ENCODE measurements at regions not wholly inside any gene's neighbourhood (a gene's known extent, or its start where the extent isn't known, plus 50 kb on each side); places are given as distances from the start of the nearest gene placed in this dataset.

DNA sequence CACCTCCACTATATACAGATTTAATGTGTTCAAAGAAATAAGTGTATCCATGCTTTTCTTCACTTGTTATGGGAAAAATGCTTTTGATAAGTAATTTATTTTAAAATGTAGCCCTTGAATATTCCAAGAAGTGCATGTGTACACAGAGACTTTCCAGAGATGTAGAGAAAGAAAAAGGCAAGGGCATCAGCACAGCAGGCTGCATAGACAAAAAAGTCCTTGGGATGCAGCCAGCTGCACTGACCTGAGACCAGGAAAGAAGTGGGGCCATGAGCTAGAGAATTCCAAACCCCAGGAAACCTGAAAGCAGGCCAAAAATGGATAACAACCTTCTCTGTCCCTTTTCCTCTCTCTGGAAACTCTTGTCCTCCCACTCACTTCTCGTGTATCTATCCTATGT, 51.6 kb upstream of the PRDM8 start:
- TF ChIP-seq, protein P1, sequence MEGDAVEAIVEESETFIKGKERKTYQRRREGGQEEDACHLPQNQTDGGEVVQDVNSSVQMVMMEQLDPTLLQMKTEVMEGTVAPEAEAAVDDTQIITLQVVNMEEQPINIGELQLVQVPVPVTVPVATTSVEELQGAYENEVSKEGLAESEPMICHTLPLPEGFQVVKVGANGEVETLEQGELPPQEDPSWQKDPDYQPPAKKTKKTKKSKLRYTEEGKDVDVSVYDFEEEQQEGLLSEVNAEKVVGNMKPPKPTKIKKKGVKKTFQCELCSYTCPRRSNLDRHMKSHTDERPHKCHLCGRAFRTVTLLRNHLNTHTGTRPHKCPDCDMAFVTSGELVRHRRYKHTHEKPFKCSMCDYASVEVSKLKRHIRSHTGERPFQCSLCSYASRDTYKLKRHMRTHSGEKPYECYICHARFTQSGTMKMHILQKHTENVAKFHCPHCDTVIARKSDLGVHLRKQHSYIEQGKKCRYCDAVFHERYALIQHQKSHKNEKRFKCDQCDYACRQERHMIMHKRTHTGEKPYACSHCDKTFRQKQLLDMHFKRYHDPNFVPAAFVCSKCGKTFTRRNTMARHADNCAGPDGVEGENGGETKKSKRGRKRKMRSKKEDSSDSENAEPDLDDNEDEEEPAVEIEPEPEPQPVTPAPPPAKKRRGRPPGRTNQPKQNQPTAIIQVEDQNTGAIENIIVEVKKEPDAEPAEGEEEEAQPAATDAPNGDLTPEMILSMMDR (conservative IDR thresholded peaks at IDR 0.05): no peak
- no peak overlapping the region for H3K27ac ChIP-seq

DNA sequence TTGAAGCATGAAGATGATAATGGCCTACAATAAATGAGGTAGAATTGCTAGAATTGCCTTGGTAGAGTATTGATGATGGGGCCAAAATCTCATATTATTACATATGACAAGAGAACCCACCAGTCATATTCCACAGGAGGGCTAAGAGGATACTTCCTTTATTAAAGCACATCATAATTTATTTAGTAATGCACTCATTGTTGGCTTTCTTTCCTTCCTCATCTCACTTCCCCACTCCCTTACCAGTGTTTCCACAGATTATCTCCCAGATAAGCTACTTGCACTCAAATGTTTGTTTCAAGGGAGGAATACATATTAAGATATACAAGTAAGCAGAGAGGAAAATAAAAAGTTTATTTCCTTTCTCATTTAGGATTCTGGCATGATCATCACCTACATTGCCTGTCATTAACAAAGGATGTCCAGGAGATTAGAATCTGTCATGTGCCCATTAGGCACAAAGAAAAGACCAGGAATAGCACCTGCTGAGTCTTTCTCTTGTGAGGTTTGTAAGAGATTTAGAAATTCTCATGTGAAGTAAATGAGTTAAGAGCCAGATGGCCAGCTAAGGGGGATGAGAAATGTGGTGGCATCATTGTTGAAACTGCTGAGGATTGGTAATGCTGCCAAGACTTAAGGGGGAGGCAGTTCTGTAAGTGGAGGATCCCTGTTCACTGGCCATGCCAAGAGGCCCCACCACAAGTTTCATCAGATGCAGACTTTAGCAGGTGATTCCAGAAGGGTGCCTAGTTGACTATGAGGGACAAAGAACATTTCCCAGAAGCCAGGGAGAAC, 52.4 kb upstream of the PRDM8 start:
- TF ChIP-seq, protein P1 (conservative IDR thresholded peaks at IDR 0.05): no peak
- H3K27ac ChIP-seq: no peak overlapping the region

DNA sequence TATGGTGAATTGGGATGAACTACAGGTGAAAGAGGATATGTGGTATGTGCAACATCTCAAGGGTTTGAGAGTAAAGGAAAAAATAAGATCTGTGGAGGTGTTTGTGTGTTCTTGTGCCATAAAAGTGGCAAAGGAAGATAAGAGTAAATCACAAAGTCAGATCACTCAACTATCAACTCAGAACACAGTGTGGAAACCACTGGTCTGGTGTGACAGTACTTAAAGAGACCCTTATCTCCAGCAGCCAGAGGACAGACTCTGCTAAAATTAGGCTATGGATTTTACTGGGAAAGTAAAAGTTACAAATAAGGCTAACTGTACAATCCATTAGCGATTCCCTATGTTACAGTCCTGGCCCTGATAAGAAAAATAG, 54.0 kb upstream of the PRDM8 start:
- TF ChIP-seq, protein P1 (conservative IDR thresholded peaks at IDR 0.05): no peak
- H3K27ac ChIP-seq: no peak overlapping the region

DNA sequence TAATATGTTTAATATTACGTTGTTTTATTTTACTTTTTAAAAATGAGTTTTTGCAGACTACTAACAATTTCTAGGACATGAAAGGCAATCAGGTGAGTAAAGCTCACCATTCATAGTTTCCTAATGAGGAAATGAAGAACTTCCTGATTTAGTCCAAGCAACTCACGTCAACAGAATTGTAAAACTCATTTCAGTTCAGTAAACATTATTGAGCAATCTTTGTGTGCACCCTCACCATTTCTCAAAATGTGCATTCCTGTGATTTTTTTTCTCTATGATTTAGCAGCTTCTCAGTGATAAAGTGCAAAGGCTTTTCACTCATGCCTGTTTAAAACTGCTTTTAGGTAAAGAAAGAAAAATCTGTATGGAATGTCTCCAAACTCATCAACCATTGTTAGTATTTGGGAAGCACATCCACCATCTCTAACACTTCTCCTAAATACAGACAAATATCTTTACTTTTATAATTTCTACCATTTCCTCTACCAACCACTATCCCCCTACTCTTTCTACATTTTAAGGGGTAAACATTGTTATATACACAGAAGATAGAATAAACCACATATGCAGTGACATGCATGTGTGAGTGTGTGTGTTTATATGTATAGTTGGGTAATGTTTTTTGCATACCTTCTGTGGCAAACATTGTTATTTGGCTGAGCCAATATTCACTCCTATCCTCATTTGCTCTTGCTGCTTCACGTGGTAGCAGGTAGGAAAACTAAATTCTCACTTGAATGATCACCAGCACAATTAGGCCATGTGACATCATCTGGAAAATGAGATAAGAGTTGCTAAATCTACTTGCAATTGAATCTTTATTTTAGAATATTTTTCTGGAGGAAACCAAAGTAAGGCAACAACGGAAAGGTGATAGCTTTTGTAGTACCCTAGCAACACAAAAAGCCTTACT, 54.7 kb upstream of the PRDM8 start:
- TF ChIP-seq, protein P1 (conservative IDR thresholded peaks at IDR 0.05): no peak
- no peak overlapping the region for H3K27ac ChIP-seq

DNA sequence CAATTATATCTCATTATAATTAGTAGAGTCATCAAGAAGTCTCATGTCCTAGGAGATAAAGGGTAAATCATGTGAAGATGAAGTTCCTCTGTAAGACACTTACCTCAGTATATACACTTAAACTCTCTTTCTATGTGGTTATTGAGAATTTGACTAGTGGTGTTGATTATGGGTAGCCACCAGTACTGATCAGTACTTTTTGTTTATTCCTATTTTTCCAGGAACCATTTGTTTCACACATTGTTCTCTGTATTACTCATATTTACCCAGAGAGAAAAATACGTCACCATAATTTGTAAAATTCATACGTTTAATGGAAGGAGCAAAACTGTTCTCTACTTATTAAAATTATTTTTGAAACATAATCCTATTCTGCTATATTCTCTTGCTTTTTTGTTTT, 55.8 kb upstream of the PRDM8 start:
- no peak overlapping the region for H3K27ac ChIP-seq
- TF ChIP-seq, protein P1 (conservative IDR thresholded peaks at IDR 0.05): no peak

DNA sequence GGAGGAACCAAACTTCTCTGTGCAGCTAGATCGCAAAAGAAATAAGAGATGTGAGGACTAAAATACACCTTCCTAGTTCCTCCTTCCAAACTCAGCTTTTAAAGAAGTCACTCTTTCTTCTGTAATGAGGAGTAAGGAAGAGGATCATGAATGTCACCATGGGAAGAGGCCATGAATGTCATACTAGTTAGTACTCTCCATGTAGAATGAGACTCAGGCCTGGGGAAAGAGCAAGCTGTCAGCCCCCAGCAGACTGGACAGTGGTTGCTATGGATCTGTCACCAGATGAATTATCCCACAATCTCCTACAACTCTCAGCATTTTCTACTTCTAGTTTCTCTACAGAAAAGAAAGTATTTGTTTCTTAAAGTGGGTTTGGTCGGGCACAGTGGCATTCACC, 57.1 kb upstream of the PRDM8 start:
- H3K27ac ChIP-seq: no peak overlapping the region
- TF ChIP-seq, protein P1 (conservative IDR thresholded peaks at IDR 0.05): no peak

DNA sequence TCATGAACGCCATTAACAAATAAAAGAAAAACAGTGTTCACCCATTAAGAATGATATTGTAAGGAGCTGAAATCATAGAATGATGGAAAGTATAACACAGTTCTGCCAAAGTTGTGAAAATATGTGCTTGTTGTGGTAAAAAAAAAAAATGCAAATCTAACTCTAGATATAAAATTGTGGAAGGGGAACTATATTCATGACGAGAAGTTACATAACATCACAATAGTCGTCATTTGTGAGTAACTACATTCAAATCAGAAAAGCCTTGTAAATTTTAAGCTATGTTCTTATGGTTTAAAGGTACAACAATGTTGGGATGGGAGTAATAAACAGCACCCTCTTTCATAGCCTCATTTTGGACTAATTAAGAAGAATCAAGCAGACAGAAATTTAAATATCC, 57.6 kb upstream of the PRDM8 start:
- no peak overlapping the region for H3K27ac ChIP-seq
- TF ChIP-seq, protein P1 (conservative IDR thresholded peaks at IDR 0.05): no peak
